Right forelimb (tissue), 1 donor: ENCODE measurements at regions not wholly inside any gene's neighbourhood (a gene's known extent, or its start where the extent isn't known, plus 50 kb on each side); places are given as distances from the start of the nearest gene placed in this dataset.

Experiments
- DNase-seq: peaks from one replicate; pipeline ENCODE4 v3.0.0-alpha.2; 2018

DNA sequence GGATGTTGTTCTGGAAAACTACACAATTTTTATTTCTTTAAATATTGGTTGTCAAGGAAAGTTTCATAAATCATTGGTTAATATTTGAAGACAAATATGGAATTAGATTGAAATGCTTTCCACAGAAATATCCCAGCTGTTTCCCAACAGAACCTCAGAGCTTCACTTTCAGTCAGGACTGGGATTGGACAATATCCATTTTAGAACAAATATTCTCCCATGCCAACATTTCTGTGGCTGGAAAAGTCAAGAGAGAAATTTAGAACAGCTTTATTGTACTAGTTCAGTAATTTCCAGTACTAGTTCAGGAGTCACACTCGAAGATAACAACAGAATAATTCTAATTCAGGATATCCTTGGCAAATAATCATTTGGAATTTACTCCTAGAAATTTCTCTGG, 116.1 kb upstream of the TUT7 start:
- no peak for DNase-seq

DNA sequence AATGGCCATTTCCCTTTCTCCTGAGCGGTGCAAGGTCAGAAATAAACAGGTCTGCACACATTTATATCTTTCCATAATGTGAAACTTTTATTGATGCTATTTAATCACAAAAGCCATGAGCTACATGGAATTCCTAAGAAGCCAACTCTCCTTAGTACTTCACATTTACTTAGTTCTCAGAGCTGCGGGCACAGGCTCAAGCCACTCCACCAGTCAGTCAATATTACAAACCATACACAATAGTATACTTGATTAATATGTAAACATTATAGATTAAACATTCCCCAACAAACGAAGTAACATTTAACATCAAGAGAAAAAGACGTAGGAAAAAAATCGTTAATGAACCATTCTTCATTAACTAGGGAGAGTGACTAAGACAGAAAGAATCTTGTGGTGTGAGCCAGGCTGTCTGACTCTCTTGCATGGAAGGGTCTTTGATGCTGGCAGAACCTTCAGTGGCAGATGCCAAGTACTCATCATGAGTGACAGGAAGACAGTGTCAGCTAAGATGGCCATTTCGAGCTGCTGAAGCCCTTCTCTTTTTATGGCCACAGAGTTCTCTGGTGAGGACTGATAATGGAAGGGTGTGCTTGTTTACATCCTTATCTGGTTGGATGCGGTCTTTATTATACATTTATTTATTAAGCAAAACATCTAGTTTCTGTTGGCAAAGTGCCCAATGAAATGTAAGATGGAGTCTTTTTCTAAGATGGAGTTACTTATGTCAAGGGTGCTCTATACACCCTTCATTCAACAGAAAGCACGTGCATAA, 115.5 kb upstream of the TUT7 start:
- DNase-seq, result no peak

GRCh38 chr9:86464242-86464641, 110.0 kb upstream of the TUT7 start:
- DNase-seq, result no peak

GRCh38 chr9:86460216-86461002, 106.2 kb upstream of the TUT7 start:
- no peak for DNase-seq

DNA sequence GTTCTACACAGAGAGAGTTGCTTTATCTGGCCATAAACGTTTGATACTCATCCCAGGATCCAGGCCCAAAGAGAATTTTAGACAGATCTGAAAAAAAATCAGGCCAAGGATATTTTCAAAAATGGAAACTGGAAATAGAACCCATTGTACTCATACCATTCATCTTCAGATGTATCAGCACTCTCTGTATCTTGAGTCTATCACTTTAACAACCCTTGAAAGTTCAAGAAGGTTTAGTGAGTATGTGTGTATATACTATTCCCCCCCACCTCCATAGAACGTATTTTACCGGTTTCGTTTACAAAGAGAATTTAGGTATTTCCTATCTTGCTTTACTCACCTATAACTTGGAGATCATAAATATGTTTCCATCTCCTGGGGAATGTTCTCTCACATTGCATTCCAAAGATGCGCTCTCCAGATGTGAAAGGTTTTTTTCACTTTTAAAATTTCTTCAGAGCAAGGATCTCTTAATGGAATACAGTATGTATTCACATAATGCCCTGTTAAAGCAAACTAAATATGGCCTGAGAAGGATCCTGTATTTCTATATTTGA, 105.5 kb upstream of the TUT7 start:
- no peak for DNase-seq

DNA sequence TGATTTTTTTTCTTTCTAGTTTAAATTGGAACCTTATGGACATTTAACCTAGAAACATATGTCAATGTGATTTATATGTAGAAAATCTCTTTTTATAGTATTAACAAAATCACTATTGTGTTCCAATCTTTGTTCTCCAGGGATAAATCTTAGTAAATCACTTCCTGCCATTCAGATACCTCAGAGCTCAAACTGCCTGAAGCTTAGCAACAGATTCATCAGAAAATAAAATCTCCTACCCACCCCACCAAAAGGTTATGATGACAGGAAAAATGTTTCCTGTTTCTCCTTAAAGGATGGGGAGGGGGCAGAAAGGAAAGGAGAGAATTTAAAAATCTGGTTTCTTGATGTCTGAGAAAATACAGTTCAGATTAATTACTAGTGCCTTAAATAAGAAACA, 105.0 kb upstream of the TUT7 start:
- no peak for DNase-seq

DNA sequence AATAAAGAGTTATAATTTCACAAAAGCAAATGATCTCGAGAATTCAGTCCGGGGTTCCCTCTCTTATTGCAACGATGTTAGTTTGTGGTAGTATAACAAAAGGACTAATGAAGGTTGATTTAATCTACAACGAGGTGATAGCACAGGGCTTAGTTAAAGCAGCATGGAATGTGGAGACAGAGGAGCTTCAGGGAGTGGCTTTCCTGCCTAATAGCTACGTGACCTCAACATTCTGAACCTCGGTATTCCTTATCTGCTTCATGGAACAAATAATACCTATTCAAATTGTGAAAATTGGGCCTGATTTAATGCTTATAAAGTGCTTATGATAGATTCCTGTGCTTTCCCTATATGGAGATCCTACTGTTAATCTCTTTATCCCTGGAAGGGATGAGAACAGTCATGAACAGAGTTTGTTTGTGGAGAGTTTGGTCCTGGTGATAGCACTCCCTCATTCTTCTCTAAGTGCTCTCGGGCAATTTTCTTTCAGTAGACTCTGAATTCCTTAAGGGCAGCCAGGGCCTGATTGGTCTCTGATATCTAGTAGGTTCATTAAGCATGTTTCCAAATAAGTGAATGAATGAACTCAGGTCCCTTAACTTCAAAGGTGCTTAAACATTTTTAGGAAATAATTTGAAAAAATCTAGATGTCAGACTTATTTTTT, 104.1 kb upstream of the TUT7 start:
- no peak for DNase-seq

- no peak for DNase-seq
Observed at GRCh38 chr9:86456416-86456815, 102.2 kb upstream of the TUT7 start.

DNA sequence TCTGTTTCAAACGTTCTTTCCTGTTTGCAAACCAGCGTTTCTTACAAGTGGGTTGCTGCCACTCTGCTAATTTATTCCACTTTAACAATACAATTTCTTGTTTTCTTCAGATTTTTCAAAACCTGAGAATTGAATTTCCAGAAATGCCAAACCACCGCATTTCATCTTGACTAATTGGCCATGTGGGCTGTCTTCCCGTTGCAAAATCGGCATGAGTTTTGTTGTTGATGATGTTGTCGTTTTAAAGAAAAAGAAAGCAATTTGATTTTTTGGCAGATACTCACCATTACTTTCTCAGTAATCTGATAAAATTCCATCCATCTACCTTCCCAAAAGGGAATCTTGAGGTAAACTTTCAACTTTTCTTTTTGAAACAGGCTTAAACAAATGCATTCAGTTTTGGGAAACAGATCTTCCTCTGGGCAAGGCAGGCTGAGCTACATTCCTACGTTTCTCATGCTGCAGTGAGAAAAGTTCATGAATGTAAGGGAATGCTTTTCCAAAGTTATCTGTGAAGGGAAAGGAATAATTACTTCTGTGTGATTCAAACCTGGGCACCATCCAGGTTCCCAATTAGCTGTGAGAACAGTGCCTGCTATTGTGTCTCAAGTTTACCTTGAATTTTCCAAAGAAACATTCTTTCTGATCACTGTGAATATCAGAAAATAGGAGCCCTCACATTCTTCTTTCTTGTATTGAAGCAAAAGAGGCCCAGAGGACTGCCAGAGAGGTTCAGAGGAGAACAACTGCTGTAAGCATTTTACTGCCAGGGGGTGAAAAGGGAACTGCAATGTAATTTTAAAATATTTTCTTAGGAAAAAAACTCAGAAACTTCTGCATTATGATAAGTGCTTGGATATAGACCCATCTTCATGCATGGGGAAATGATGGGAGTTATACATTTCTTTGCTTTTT, 100.7 kb upstream of the TUT7 start:
- no peak for DNase-seq

- DNase-seq, result no peak
Observed at GRCh38 chr9:86452201-86452828, 98.1 kb upstream of the TUT7 start.

- DNase-seq, result no peak
Observed at GRCh38 chr9:86449246-86449645, 95.0 kb upstream of the TUT7 start.

- no peak for DNase-seq
Observed at GRCh38 chr9:86445671-86446070, 91.5 kb upstream of the TUT7 start.

- no peak for DNase-seq
Observed at GRCh38 chr9:86443992-86444391, 89.8 kb upstream of the TUT7 start.

DNA sequence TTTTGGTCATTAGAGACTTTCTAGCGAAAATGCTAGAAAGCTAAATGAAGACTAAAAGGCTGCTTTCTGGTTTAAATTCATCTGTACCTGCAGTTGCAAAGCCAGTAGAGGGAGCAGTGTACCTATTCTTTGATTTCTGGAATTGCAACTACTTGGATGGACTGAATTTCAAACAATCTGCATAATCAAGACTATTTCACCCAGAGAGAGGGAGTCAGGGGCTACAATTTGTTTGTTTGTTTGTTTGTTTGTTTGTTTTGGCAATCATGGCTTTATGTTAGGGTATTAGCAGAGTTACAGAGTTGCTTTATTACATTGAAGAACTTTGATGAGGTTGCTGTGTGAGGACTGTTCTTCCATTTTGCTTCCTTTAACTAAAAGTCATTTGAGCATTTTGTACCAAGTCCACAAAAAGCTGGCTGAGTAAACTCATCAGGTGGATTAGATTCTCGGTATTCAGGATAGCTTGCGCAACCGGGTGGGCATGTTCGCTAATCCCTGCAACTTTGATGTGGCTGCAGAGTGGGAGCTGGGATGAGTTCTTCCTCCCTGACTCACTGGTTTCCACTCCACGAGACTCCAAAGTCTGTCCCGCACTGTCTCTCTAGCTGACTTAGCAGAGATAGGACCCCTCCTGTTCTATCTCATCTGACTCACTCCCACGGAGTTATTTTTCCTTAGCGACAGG, 80.0 kb upstream of the TUT7 start:
- no peak for DNase-seq

DNA sequence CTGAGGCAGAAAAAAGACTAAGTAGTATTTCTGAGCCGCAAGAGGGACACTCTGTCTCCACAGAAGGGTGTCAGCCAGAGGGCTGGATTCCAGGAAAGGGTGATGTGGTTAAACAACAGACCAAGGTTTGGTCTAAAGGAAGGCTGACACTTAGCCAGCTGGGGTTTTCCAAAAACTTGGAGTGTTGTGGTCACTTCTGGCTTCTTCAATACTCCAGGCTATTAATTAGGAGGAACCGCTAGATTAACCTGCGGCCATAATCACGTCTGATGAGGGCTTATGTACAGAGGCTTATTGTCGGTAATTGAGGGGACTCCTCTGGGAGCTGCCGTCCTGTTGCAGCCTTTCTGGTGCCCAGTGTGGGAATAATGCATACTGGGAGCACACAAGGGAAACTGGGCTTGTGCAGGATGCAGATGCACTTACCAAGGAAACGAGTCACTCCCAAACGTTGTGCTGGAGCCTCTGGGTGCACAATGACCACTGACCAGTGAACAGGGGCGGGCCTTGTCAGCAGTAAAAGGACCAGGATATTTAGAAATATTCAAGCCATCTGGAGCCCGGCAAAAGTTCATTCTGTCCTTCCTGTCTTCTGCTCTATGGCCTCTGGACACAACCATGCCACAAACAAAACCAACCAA, 70.2 kb upstream of the TUT7 start:
- no peak for DNase-seq

GRCh38 chr9:86413971-86414880, 60.0 kb upstream of the TUT7 start:
- no peak for DNase-seq

GRCh38 chr9:86410281-86410680, 56.1 kb upstream of the TUT7 start:
- no peak for DNase-seq

- no peak for DNase-seq
Observed at GRCh38 chr9:86408121-86408520, 53.9 kb upstream of the TUT7 start.

- no peak for DNase-seq
Observed at GRCh38 chr9:86407022-86407421, 52.8 kb upstream of the TUT7 start.

DNA sequence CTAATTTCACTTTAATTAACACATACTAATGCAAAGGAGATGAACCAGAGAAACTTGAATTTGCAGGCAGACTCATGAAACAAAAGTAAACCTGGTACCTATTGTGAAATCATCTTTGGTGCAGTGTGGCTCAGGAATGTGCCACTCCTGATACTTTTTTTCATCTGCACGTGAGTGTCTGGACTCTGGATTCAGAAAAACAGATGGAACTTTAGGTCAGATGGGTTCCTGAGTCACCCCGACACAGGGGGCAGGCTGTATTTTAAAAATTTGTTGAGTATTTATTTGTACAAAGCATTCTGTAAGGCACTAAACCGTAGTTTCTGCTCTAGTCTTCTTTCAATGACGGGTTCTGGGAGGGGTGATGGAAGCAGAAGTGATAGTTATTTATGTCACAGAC, 52.2 kb upstream of the TUT7 start:
- DNase-seq, result no peak
